ENCODE measurements at regions not wholly inside any gene's neighbourhood (a gene's known extent, or its start where the extent isn't known, plus 50 kb on each side); places are given as distances from the start of the nearest gene placed in this dataset.

DNA sequence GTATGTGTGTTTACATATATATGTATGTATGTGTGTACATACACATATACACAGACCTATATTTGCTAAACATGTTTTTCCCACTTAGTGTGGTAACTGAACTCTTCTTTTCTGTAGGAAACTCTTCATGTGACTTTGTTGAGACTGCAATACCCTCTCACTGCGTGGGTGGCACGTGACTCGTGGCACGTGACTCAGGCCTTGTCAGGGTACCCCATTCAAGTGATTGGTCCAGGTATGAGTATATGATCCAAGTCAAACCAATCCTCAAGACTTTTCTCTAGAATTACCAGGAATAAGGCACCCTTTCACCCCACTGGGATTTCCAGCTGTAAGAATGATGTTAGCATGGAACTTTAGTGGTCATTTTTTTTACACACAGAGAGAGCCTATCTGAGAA, 149.2 kb upstream of the KCNK2 start:
- Mint-ChIP-seq H3K9me3 (peaks cover 4% of the 10 kb centered on the region), H3K4me1 (no peaks in the 10 kb centered on the region), H3K27ac (no peak overlapping the region), H3K27me3 (ENCODE audit: insufficient read depth) (no peaks in the 10 kb centered on the region), H3K36me3 (ENCODE audit: low read depth) (no peaks in the 10 kb centered on the region), H3K4me3 (no peak overlapping the region)
- Histone ChIP-seq H3K9ac (ENCODE audit: extremely low read depth, low read length, poor library complexity, severe bottlenecking) (no peak overlapping the region), H3K36me3 (ENCODE audit: control insufficient read depth, insufficient read depth, low read length) (no peaks in the 10 kb centered on the region), H3K27me3 (ENCODE audit: control insufficient read depth, insufficient read depth, low read length, poor library complexity, severe bottlenecking) (no peaks in the 10 kb centered on the region), H3K27ac (ENCODE audit: low read depth, low read length) (no peak overlapping the region), H3K4me3 (ENCODE audit: low read length) (no peak overlapping the region), H3K4me1 (ENCODE audit: control insufficient read depth, insufficient read depth, low read length) (no peaks in the 10 kb centered on the region), H3K9me3 (ENCODE audit: control insufficient read depth, low read length) (no peaks in the 10 kb centered on the region)
- TF ChIP-seq, protein P1, sequence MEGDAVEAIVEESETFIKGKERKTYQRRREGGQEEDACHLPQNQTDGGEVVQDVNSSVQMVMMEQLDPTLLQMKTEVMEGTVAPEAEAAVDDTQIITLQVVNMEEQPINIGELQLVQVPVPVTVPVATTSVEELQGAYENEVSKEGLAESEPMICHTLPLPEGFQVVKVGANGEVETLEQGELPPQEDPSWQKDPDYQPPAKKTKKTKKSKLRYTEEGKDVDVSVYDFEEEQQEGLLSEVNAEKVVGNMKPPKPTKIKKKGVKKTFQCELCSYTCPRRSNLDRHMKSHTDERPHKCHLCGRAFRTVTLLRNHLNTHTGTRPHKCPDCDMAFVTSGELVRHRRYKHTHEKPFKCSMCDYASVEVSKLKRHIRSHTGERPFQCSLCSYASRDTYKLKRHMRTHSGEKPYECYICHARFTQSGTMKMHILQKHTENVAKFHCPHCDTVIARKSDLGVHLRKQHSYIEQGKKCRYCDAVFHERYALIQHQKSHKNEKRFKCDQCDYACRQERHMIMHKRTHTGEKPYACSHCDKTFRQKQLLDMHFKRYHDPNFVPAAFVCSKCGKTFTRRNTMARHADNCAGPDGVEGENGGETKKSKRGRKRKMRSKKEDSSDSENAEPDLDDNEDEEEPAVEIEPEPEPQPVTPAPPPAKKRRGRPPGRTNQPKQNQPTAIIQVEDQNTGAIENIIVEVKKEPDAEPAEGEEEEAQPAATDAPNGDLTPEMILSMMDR (conservative IDR thresholded peaks at IDR 0.05), result no peak
- no peak for DNase-seq
- 93% methylated on average over 4 of the region's 4 CpGs; no CpG with 5 or more reads in 1 of the 2 experiments for WGBS, 2 experiments (ENCODE audit: insufficient coverage in 1 of 2, insufficient read length in 1 of 2)

DNA sequence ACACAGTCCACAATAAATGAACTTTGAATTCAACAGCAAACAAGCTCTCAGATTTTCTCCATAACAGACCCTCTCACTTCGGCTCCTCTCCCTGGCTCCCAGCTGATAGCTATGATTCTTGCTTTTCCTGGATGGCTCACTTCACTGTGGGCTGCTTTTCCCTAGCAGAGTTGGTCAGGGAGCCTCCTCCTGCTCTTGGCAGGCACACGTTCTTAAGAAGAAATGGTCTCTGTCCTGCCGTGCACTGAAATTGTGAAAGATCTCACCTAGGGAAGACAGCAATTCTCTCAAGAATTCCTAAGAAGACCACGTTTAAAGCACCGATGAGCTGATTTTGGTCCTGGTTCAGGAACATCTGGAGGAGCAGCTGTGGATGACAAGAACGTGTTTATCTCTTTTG, 148.5 kb upstream of the KCNK2 start:
- H3K9me3 Mint-ChIP-seq, result peaks cover 4% of the 10 kb centered on the region
- H3K4me1 ChIP-seq (ENCODE audit: control insufficient read depth, insufficient read depth, low read length), result no peaks in the 10 kb centered on the region
- H3K4me1 Mint-ChIP-seq, result no peaks in the 10 kb centered on the region
- WGBS, 2 experiments (ENCODE audit: insufficient coverage in 1 of 2, insufficient read length in 1 of 2), result 80 to 86% methylated on average over 6 of the region's 6 CpGs
- H3K27ac Mint-ChIP-seq, result no peak overlapping the region
- no peaks in the 10 kb centered on the region for H3K27me3 ChIP-seq (ENCODE audit: control insufficient read depth, insufficient read depth, low read length, poor library complexity, severe bottlenecking)
- H3K4me3 Mint-ChIP-seq, result no peak overlapping the region
- no peak overlapping the region for H3K4me3 ChIP-seq (ENCODE audit: low read length)
- H3K27me3 Mint-ChIP-seq (ENCODE audit: insufficient read depth), result no peaks in the 10 kb centered on the region
- TF ChIP-seq, protein P1 (conservative IDR thresholded peaks at IDR 0.05), result no peak
- no peak for DNase-seq
- no peak overlapping the region for H3K27ac ChIP-seq (ENCODE audit: low read depth, low read length)
- no peaks in the 10 kb centered on the region for H3K36me3 ChIP-seq (ENCODE audit: control insufficient read depth, insufficient read depth, low read length)
- no peaks in the 10 kb centered on the region for H3K9me3 ChIP-seq (ENCODE audit: control insufficient read depth, low read length)
- no peak overlapping the region for H3K9ac ChIP-seq (ENCODE audit: extremely low read depth, low read length, poor library complexity, severe bottlenecking)
- no peaks in the 10 kb centered on the region for H3K36me3 Mint-ChIP-seq (ENCODE audit: low read depth)

DNA sequence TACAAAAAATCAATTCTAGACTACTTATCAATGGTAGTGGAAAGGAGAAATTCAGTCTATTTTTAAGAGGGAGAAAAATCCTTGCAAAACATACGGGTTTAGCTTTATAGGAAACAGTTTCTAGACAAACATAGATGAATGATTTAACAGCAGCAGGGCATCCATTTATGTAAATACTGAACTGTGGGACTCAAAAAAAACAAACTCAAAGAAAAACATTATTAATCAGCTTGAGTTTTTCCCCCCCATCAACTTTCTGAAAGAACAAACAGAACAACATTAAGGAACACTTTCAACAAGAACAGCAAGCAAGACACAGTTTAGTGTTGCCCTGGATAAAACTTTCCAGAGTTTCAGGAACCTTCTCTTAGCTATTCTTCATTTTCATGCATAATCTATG, 147.3 kb upstream of the KCNK2 start:
- Mint-ChIP-seq H3K9me3 (peaks cover 4% of the 10 kb centered on the region), H3K27ac (no peak overlapping the region), H3K4me1 (no peaks in the 10 kb centered on the region), H3K36me3 (ENCODE audit: low read depth) (no peaks in the 10 kb centered on the region), H3K4me3 (no peak overlapping the region), H3K27me3 (ENCODE audit: insufficient read depth) (no peaks in the 10 kb centered on the region)
- no peaks in the 10 kb centered on the region for H3K36me3 ChIP-seq (ENCODE audit: control insufficient read depth, insufficient read depth, low read length)
- H3K27me3 ChIP-seq (ENCODE audit: control insufficient read depth, insufficient read depth, low read length, poor library complexity, severe bottlenecking), result no peaks in the 10 kb centered on the region
- H3K9me3 ChIP-seq (ENCODE audit: control insufficient read depth, low read length), result no peaks in the 10 kb centered on the region
- no peak overlapping the region for H3K27ac ChIP-seq (ENCODE audit: low read depth, low read length)
- DNase-seq, result no peak
- no peak overlapping the region for H3K4me3 ChIP-seq (ENCODE audit: low read length)
- TF ChIP-seq, protein P1 (conservative IDR thresholded peaks at IDR 0.05), result no peak
- no peak overlapping the region for H3K9ac ChIP-seq (ENCODE audit: extremely low read depth, low read length, poor library complexity, severe bottlenecking)
- WGBS, 2 experiments (ENCODE audit: insufficient coverage in 1 of 2, insufficient read length in 1 of 2), result 78% methylated on average over 1 of the region's 1 CpG; no CpG with 5 or more reads in 1 of the 2 experiments
- no peaks in the 10 kb centered on the region for H3K4me1 ChIP-seq (ENCODE audit: control insufficient read depth, insufficient read depth, low read length)
